ENCODE measurements at regions not wholly inside any gene's neighbourhood (a gene's known extent, or its start where the extent isn't known, plus 50 kb on each side); places are given as distances from the start of the nearest gene placed in this dataset.

- no peak overlapping the region for H2BK120ac ChIP-seq (replicated peaks; ENCODE audit: low read depth, low read length)
- H3K4me3 ChIP-seq (ENCODE audit: extremely low read depth in 1 of 4, insufficient read depth in 2 of 4, low read depth in 3 of 4, low read length in 4 of 4), result no peak overlapping the region
- no peak overlapping the region for H3K14ac ChIP-seq (ENCODE audit: insufficient read length)
- no peak overlapping the region for H3K4ac ChIP-seq (replicated peaks; ENCODE audit: insufficient read length, low read depth, low read length)
- H3K79me1 ChIP-seq (ENCODE audit: low read depth, low read length), result no peaks in the 10 kb centered on the region
- no peak overlapping the region for H2BK20ac ChIP-seq (ENCODE audit: low read length)
- H3K23me2 ChIP-seq (ENCODE audit: low read depth, low read length), result no peaks in the 10 kb centered on the region
- no peak overlapping the region for H3K56ac ChIP-seq (replicated peaks; ENCODE audit: insufficient read length, low read depth, low read length)
- ChIA-PET CTCF (ENCODE audit: partially characterized antibody) (no interaction called here), POLR2A (ENCODE audit: partially characterized antibody) (no interaction called here)
- H3K4me1 ChIP-seq (replicated peaks in 1 of 4; ENCODE audit: control insufficient read depth in 3 of 4, insufficient read depth in 4 of 4, low read length in 3 of 4), result peaks cover 0 to 7% (median 4%) of the 10 kb centered on the region in 4 experiments; a peak in 5 of 7 replicates
- WGBS, 2 experiments (ENCODE audit: extremely low coverage in 1 of 2, insufficient coverage in 1 of 2, insufficient read length in 1 of 2, insufficient replicate concordance in 2 of 2, low coverage in 1 of 2, low lambda C conversion rate in 2 of 2, missing lambda C conversion rate in 1 of 2), result 73% methylated on average over 1 of the region's 1 CpG; no CpG with 5 or more reads in 1 of the 2 experiments
- H3K27me3 ChIP-seq (replicated peaks in 1 of 4; ENCODE audit: control insufficient read depth in 3 of 4, extremely low read depth in 1 of 4, insufficient read depth in 3 of 4, low read length in 3 of 4), result 0 out of 7 replicates have a peak, but pooled peaks cover 0 to 2% (median 0%) of the 10 kb centered on the region in 4 experiments
- no peaks in the 10 kb centered on the region for H3K79me2 ChIP-seq (ENCODE audit: control insufficient read depth in 1 of 2, insufficient read depth in 2 of 2, low read length in 2 of 2)
- no peak overlapping the region for H3K18ac ChIP-seq (ENCODE audit: extremely low read depth, low read length)
- H4K8ac ChIP-seq (ENCODE audit: extremely low read depth, insufficient read depth, low read length), result no peak overlapping the region
- H3K36me3 ChIP-seq (ENCODE audit: control insufficient read depth in 2 of 4, insufficient read depth in 4 of 4, low read length in 3 of 4), result no peaks in the 10 kb centered on the region
- FAIRE-seq, result no peak
- H4K91ac ChIP-seq (replicated peaks; ENCODE audit: insufficient read length, low read length), result no peak overlapping the region
- no peak overlapping the region for H4K5ac ChIP-seq (ENCODE audit: insufficient read length, low read depth, low read length)
- no peak overlapping the region for H2BK5ac ChIP-seq (ENCODE audit: low read depth, low read length)
- H4K20me1 ChIP-seq (replicated peaks in 1 of 2; ENCODE audit: control insufficient read depth in 1 of 2, insufficient read depth in 2 of 2, low read length in 2 of 2), result no peaks in the 10 kb centered on the region
- no peak overlapping the region for H2BK15ac ChIP-seq (ENCODE audit: low read length)
- H3K4me2 ChIP-seq (ENCODE audit: insufficient read depth in 1 of 2, low read depth in 2 of 2, low read length in 2 of 2), result no peak overlapping the region
- no peak overlapping the region for H2AK5ac ChIP-seq (ENCODE audit: low read depth, low read length)
- no peak overlapping the region for H3K23ac ChIP-seq (ENCODE audit: insufficient read length)
- 0 out of 2 replicates have a peak overlapping the region, but pooled peaks have one; percentile 64 for H2BK12ac ChIP-seq (ENCODE audit: low read depth, low read length)
- TF ChIP-seq NANOG (IDR thresholded peaks at IDR 0.05; ENCODE audit: insufficient read depth, low read depth, low read length, poor library complexity, severe bottlenecking) (no peak), JUN (IDR thresholded peaks at IDR 0.05; ENCODE audit: low read depth, low read length) (no peak), EP300 (IDR thresholded peaks at IDR 0.05; ENCODE audit: borderline replicate concordance in 1 of 2, low read depth in 2 of 2, low read length in 2 of 2) (no peak), USF2 (IDR thresholded peaks at IDR 0.05; ENCODE audit: low read length) (no peak), GABPA (IDR thresholded peaks at IDR 0.05; ENCODE audit: borderline replicate concordance, insufficient read depth, low read length) (no peak), GTF2F1 (IDR thresholded peaks at IDR 0.05; ENCODE audit: borderline replicate concordance, low read depth, low read length) (no peak), POLR2AphosphoS5 (IDR thresholded peaks at IDR 0.05; ENCODE audit: low read depth, low read length) (no peak), SP4 (IDR thresholded peaks at IDR 0.05; ENCODE audit: low read length) (no peak)
- H3K9ac ChIP-seq (replicated peaks in 1 of 4; ENCODE audit: extremely low read depth in 1 of 4, low read depth in 3 of 4, low read length in 3 of 4), result no peak overlapping the region
- H2AFZ ChIP-seq (ENCODE audit: low read length), result 0 out of 2 replicates have a peak overlapping the region, but pooled peaks have one; percentile 35
- no peak overlapping the region for H3K27ac ChIP-seq (ENCODE audit: low read depth, low read length)
- no peak for DNase-seq (ENCODE audit: low read depth in 1 of 2, low spot score in 2 of 2)
- H3K9me3 ChIP-seq (ENCODE audit: insufficient read depth in 2 of 2, low read depth in 1 of 2, low read length in 1 of 2), result peaks cover 15 to 20% of the 10 kb centered on the region in 2 experiments
Measured at GRCh38 chr15:24786347-24786746, 110.8 kb downstream of the NPAP1 start.
